ENCODE measurements at regions not wholly inside any gene's neighbourhood (a gene's known extent, or its start where the extent isn't known, plus 50 kb on each side); places are given as distances from the start of the nearest gene placed in this dataset.

DNA sequence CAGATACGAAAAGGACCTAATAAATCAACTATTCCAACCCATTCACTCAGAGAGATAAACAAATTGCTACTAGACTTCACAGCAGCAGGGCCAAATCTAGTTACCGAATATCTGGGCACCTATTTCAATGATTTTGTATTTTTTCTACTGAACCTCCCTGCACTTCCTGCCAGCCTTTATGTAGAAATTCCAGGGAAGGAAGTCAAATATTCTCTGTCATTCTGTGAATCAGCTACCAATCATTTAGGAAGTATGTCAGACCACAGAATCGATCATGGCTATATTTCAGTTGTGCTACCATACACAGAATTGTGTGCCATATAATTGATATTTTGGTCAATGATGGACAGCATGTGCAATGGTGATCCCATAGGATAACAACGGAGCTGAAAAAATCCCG is 109.6 kb upstream of the SPOPL start:
- TF ChIP-seq, protein P1, sequence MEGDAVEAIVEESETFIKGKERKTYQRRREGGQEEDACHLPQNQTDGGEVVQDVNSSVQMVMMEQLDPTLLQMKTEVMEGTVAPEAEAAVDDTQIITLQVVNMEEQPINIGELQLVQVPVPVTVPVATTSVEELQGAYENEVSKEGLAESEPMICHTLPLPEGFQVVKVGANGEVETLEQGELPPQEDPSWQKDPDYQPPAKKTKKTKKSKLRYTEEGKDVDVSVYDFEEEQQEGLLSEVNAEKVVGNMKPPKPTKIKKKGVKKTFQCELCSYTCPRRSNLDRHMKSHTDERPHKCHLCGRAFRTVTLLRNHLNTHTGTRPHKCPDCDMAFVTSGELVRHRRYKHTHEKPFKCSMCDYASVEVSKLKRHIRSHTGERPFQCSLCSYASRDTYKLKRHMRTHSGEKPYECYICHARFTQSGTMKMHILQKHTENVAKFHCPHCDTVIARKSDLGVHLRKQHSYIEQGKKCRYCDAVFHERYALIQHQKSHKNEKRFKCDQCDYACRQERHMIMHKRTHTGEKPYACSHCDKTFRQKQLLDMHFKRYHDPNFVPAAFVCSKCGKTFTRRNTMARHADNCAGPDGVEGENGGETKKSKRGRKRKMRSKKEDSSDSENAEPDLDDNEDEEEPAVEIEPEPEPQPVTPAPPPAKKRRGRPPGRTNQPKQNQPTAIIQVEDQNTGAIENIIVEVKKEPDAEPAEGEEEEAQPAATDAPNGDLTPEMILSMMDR (IDR thresholded peaks at IDR 0.05) = no peak
- no peak for TF ChIP-seq POLR2A (IDR thresholded peaks at IDR 0.05)
